ENCODE measurements at regions not wholly inside any gene's neighbourhood (a gene's known extent, or its start where the extent isn't known, plus 50 kb on each side); places are given as distances from the start of the nearest gene placed in this dataset.

- TF ChIP-seq, protein P1, sequence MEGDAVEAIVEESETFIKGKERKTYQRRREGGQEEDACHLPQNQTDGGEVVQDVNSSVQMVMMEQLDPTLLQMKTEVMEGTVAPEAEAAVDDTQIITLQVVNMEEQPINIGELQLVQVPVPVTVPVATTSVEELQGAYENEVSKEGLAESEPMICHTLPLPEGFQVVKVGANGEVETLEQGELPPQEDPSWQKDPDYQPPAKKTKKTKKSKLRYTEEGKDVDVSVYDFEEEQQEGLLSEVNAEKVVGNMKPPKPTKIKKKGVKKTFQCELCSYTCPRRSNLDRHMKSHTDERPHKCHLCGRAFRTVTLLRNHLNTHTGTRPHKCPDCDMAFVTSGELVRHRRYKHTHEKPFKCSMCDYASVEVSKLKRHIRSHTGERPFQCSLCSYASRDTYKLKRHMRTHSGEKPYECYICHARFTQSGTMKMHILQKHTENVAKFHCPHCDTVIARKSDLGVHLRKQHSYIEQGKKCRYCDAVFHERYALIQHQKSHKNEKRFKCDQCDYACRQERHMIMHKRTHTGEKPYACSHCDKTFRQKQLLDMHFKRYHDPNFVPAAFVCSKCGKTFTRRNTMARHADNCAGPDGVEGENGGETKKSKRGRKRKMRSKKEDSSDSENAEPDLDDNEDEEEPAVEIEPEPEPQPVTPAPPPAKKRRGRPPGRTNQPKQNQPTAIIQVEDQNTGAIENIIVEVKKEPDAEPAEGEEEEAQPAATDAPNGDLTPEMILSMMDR (IDR thresholded peaks at IDR 0.05; ENCODE audit: low read depth, low read length, missing control alignments) = no peak
- no peak overlapping the region for H3K4me3 ChIP-seq (ENCODE audit: low read depth, low read length)
- in situ Hi-C loops (cut with HindIII; ENCODE audit: low sequenced_read_pairs) = no loop called here
- no peak for DNase-seq (ENCODE audit: low read depth)
These were observed 630.1 kb upstream of the EPHA5 start for GRCh38 chr4:66300336-66300934.

DNA sequence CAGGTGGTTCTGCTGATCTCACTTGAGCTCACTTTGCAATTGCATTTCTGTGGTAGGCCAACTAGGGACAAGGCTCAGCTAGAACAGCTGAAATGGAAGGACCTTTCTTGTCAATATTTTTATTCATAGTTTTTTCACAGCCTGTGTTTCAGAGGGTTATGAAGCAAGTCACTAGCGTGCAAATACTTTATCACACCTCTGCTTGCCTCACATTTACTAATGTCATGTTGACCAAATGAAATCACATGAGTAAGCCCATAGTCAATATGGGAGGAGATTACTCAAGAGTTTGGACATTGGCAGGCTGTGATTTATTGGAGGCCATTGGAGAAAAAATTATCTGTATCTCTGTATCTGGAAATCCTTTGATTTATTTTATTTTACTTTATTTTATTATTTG is 628.3 kb upstream of the EPHA5 start:
- TF ChIP-seq, protein P1 (IDR thresholded peaks at IDR 0.05; ENCODE audit: low read depth, low read length, missing control alignments) = no peak
- DNase-seq (ENCODE audit: low read depth) = no peak
- H3K4me3 ChIP-seq (ENCODE audit: low read depth, low read length) = no peak overlapping the region
- in situ Hi-C loops (cut with HindIII; ENCODE audit: low sequenced_read_pairs) = no loop called here

- in situ Hi-C loops (cut with HindIII; ENCODE audit: low sequenced_read_pairs) = no loop called here
- DNase-seq (ENCODE audit: low read depth) = no peak
- H3K4me3 ChIP-seq (ENCODE audit: low read depth, low read length) = no peak overlapping the region
- TF ChIP-seq, protein P1 (IDR thresholded peaks at IDR 0.05; ENCODE audit: low read depth, low read length, missing control alignments) = no peak
These were observed 627.4 kb upstream of the EPHA5 start for GRCh38 chr4:66297703-66298102.

GRCh38 chr4:66294638-66295037 is 624.3 kb upstream of the EPHA5 start:
- TF ChIP-seq, protein P1 (IDR thresholded peaks at IDR 0.05; ENCODE audit: low read depth, low read length, missing control alignments) = no peak
- DNase-seq (ENCODE audit: low read depth) = peak; percentile 51
- H3K4me3 ChIP-seq (ENCODE audit: low read depth, low read length) = no peak overlapping the region
- in situ Hi-C loops (cut with HindIII; ENCODE audit: low sequenced_read_pairs) = no loop called here

- in situ Hi-C loops (cut with HindIII; ENCODE audit: low sequenced_read_pairs) = no loop called here
- DNase-seq (ENCODE audit: low read depth) = no peak
- no peak overlapping the region for H3K4me3 ChIP-seq (ENCODE audit: low read depth, low read length)
- TF ChIP-seq, protein P1 (IDR thresholded peaks at IDR 0.05; ENCODE audit: low read depth, low read length, missing control alignments) = no peak
These were observed 614.7 kb upstream of the EPHA5 start for GRCh38 chr4:66284991-66285451.

DNA sequence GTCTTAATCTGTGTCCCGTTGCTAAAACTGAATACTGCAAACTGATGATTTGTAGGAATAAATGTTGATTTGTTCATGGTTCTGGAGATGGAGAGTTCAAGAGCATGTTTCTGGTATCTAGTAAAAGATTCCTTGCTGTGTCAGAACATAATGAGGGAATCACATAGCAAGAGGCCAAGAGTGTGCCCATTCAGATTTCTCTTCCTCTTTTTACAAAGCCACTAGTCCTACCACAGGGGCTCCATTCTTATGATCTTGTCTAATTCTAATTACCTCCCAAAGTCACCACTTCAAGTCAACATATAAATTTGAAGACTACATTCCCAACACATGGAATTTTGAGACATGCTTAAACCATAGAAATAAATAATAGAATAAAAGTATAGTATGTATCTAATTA is 608.8 kb upstream of the EPHA5 start:
- in situ Hi-C loops (cut with HindIII; ENCODE audit: low sequenced_read_pairs) = no loop called here
- DNase-seq (ENCODE audit: low read depth) = no peak
- TF ChIP-seq, protein P1 (IDR thresholded peaks at IDR 0.05; ENCODE audit: low read depth, low read length, missing control alignments) = no peak
- no peak overlapping the region for H3K4me3 ChIP-seq (ENCODE audit: low read depth, low read length)

All from astrocyte of the cerebellum (primary cell).